ENCODE measurements at regions not wholly inside any gene's neighbourhood (a gene's known extent, or its start where the extent isn't known, plus 50 kb on each side); places are given as distances from the start of the nearest gene placed in this dataset.

GRCh38 chr6:150697515-150697914 is 97.8 kb downstream of the PLEKHG1 start:
- TF ChIP-seq POLR2A (IDR thresholded peaks at IDR 0.05; ENCODE audit: low read depth, low read length) (no peak), POLR2AphosphoS5 (IDR thresholded peaks at IDR 0.05; ENCODE audit: low read depth, low read length) (no peak)

All from GM12892 (cell line).